ENCODE measurements at regions not wholly inside any gene's neighbourhood (a gene's known extent, or its start where the extent isn't known, plus 50 kb on each side); places are given as distances from the start of the nearest gene placed in this dataset.
A peak's percentile ranks its signal among the peaks of the same experiment; 100 is the strongest.
"Not testable (repeated sequence)": the region's sequence is repeated elsewhere in the genome, so short reads cannot be mapped to it uniquely, and the experiment has no call there.

DNA sequence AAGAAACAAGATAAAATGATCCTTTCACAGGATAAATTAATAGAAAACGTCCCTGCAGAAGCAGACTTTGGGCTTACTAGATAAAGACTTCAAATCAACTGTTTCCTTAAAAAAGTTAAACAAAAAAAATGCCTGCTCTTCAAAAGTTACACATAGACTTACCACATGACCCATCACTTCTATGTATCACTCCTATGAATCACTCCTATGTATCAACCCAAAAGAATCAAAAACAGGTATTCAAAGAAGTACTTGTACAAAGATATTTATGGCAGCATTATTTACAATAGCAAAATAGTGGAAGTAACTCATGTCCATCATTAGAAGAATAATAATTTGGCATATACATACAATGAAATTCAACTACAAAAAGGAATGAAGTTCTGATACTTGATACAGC lies 56.3 kb upstream of the PRDM9 start:
- DNase-seq, result no peak

DNA sequence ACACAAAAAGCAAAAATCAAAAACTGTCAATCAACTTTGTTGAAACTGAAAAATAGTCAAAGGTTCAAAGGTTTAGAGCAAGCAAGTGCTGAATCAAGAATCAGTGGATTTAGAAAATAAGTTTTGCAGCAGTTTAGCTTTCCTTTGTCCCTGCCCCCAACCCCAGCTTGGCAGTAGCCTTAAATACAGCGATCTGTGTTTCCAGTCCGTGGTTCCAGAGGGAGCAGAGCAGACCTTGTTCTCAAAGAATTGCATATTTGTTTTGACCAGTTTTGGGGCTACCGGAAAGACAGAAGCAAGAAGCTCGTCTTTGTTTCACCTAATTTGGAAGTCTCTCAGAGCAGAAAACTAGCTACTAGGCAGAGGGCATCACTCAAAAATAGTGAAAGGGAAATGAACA lies 57.2 kb upstream of the PRDM9 start:
- no peak for DNase-seq

DNA sequence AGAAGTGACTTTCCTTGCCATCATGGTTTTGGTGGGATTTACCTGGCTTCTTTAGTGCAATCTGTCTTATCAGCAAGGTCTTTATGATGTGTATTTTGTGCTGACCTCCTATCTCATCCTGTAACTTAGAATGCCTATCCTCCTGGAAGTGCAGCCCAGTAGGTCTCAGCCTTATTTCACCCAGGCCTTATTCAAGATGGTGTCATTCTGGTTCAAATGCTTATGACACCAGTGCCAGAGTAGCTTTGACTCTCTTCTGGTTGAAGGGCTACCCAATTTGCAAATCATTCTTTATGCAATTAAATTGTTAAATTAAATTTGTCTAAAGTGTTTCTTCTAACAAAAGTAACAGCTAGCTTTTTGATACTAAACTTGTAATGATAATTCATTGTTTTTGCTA lies 58.8 kb upstream of the PRDM9 start:
- no peak for DNase-seq

DNA sequence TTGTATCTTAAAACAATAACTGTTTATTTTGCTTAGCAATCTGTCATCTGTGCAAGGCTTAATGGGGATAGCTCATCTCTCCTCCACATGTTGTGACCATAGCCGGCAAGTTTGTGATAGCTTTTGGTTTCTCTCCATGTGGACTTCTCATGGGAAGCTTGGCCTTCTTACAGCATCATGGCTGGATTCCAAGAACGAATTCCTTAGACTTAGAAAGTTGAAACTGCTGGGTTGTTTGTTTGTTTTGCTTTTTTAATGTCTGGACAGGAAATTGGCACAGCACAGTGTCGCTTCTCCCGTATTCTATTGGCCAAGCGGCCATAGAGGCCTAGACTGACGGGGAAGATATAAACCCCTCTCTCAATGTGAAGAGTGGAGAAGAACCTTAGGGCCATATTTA lies 61.0 kb upstream of the PRDM9 start:
- no peak for DNase-seq

DNA sequence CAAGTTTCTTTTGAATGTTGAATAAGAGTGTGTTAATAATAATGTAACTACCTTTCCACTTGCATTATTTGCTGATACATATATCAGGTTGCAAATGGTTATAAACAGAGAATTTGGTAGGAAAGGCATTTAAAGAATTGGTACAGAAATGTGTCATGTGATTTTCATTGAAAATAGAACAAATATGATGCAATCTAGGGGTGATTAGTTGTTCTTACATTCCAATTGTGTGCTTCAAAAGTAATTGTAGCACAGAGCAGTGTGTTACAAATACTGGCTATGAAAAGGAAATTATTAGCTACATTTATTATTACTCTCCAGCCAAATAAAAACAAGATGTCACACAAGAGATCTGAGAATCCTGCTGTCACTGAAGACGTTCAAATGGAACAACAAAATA lies 61.8 kb upstream of the PRDM9 start:
- DNase-seq, result no peak

DNA sequence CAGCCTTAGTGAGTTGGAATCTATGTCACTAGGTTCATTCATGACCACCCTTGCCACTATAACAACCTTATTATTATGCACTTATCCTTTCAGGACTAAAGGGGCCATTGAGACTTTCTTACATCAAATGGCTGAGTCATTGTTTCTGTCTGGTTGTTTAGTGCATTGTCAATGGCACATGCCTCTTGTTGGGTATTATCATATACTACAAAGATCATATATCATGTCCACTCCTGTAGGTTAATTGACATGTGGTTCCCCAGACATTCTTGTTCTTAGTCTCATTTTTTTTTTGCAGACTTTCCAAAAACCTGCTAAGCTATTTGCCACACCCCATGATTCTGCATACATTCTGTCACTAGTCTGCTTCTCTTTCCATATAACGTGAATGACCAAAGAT lies 66.7 kb upstream of the PRDM9 start:
- no peak for DNase-seq

DNA sequence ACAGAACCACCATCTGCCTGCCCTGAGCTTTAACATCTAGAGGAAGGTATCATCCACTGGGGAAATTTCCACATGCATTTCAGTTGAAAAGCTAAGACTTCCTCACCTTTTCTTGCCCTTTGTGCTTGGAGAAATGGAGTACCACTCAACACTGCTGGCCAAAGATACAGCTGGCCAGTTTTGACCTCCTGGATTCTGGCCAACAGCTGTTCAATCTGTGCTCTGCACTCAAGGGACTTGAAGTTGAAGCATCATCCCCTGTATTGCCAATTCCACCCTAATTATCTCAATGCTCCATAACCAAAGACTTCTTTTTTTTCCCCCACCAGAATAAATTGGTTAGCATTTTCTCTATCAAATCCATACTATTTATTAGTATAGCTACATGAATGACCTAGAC lies 70.4 kb upstream of the PRDM9 start:
- DNase-seq, result no peak

DNA sequence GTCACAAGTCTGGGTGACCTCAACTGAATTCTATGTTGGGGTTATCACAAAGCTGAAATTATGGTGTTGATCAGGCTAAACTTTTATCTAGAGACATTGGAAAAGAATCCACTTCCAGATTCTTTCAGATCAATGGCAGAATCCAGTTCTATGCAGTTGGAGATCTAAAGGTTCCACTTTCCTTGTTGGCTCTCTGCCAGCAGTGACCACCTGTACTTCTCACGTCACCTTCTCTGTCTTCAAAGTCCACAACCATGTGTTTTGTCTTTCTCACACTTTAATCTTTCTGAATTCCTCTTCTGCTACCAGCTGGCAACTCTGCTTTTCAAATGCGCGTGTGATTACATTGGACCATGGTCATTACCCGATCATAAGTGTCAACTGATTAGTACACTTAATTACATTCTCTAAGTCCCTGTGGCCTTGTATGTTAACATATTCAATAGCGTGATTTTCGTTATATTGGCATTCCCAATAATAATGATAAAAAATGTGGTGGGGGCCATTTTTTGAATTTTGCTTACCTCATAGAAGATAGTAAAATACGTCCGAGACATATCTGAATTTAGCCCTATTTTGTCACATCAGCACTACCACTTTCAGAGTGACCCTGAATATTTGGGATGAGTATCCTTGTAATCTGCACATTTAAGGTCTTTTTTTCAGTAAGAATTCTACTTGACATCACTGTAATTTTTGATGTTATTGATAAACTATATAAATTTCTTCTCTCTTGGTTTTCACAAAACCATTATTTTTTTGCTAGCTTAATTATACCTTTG lies 73.7 kb upstream of the PRDM9 start:
- no peak for DNase-seq

DNA sequence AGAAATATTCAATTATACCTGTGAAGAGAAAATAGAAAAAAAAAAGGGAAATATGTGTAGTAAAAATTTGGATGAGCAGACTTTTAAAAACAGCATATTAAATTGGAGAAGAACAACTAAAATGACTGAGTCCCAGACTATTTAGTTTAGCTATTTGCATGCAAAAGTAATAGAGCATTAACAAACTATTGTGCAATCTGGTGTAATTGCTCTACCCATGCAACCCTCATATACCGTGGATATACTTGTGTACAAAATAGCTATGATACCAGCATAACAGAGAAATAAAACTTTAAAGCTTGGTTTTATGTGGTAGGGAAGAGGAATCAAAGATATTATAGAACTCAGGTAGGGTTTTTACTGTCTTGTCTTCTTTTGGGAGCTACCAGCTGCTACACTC lies 78.7 kb upstream of the PRDM9 start:
- no peak for DNase-seq

DNA sequence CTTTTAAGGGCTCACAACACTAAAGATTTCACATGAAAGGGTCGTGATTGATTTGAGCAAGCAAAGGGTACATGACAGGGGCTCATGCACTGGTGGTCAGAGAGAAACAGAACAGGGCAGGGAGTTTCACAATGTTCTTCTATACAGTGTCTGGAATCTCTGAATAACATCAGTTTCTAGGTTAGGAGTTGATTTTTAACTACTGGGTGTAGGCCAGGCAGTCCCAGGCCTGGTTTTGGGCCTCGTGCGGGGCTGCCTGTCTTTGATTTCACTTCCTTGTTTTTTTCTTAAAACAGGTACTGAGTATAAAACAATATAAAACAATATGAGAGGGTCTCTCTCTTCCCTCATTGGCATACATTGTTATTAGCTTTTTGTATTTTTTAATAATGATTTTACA lies 87.2 kb upstream of the PRDM9 start:
- not testable (repeated sequence) for DNase-seq

DNA sequence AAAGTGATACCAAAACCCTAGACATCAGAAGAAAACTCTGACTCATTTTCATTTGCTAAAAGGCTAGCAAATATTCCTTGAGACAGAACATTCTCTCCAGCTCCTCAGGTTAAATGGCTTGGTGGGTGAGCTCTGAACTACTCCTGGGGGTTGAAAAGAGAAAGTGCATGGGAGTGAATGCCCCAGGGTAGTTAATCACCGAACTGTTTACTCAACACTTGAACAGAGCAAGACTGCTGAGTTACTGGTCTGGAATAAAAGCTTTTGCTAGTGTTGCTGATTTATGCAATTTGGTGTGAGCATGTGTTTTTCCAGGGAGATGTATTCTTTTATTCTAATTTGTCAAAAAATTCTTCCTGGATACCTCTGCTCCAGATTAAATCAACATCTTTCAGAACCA lies 88.3 kb upstream of the PRDM9 start:
- DNase-seq, result peak; percentile 85

DNA sequence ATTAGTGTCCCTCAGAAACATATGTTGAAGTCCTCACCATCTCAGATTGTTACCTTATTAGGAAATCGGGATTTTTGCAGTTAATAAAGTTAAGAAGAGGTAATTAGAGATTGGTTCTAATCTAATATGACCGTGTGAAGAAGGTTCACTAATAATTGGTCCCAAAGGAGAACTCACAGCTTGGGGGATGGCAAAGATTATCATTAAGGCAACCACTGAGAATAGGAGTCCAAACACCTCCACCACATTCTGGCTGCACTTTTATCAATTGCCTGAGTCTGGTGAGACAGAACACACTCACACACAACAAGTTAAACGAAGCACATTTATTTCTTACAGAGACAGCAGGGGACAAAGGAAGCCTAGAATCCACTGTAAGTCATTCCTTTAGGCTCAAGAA lies 94.9 kb upstream of the PRDM9 start:
- no peak for DNase-seq

DNA sequence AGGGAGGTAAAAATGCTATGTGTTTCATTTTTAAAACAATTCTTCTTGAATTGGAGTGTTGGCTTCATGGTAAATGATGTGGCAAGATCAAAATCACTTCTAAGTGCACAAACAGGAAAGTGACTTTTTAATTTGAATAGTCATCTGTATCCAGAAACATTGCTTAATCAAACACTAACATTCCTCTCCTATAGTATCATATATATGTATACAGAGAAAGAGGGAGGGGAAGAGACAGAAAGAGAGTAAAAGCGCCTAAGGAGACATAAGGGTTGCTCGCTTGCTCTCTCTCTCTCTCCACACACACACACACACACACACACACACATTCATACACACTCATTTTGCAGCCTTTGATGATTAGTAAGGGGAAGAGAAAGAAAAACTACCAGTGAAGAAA lies 95.4 kb upstream of the PRDM9 start:
- DNase-seq, result no peak

DNA sequence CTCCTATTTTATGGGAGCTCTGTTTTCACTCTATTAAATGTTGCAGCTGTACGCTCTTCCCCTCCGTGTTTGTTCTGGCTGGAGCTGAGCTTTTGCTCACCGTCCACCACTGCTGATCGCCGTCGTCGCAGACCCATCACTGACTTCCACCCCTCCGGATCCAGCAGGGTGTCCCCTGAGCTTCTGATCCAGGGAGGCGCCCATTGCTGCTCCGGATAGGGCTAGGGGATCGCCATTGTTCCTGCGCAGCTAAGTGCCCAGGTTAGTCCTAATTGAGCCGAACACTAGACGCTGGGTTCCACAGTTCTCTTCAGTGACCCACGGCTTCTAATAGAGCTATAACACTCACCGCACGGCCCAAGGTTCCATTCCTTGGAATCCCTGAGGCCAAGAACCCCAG lies 96.2 kb upstream of the PRDM9 start:
- no peak for DNase-seq

DNA sequence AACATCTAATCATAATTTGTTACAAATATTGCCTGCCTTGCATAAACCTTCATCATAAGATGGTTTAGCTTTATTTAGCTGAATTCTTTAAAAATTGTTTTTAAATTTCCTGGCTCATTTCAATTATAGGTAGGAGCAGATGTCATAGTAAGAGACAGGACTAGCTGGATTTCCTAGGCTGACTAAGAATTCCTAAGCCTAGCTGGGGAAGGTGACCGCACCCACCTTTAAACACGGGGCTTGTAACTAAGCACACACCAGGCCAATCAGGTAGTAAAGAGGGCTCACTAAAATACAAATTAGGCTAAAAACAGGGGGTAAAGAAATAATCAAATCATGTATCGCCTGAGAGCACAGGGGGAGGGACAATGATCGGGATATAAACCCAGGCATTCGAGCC lies 96.6 kb upstream of the PRDM9 start:
- DNase-seq, result not testable (repeated sequence)

DNA sequence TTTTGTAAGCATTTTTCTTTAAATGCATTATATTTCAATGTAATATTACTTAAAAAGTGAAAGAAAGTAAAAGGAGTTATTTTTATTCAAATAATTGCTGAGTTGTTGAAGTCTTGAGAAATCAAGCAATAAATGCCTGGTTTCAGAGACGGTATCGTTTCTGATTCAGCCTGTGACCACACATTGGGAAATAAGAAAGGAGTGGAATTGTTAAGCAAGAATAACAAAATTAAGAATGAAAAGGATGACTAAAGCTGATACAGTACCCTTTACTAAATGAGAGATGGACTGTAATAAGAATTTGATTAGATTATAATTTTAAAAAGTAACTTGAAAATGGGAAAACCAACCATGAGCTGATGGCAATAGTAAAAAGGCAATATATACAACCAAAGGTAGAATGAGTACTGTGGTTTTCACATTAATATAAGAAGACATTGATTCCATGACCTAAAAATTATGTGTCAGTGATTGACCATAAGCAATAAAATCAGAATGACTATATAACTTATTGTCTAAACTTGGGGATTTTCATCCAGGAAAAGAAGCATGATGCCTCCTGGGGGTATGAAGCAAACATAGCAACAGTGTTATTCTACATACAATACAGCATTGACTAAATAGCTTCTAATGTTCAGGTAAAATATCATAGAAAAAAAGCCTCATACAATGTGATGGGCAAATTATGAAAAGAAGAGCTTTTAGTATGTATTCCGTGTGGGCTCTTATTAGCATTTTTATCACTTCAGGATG lies 101.9 kb upstream of the PRDM9 start:
- no peak for DNase-seq

DNA sequence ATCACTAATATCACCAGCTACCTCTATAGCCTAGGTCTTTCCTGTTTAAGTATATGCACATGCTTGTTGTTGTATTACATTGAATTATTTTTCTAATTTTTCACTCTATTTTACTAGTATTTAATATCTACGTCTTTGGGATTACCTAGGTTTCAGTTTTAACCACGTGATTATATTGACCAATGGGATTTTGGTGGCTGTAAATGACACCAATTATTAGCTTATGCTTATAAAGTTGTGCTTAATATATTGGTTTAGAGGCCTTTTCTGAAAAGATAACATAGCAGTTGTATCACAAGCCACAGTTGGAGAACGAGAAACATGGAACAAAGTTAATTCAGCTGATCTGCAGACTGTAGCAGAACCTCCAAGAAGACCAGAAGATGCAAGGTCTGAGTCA lies 104.8 kb upstream of the PRDM9 start:
- DNase-seq, result no peak

DNA sequence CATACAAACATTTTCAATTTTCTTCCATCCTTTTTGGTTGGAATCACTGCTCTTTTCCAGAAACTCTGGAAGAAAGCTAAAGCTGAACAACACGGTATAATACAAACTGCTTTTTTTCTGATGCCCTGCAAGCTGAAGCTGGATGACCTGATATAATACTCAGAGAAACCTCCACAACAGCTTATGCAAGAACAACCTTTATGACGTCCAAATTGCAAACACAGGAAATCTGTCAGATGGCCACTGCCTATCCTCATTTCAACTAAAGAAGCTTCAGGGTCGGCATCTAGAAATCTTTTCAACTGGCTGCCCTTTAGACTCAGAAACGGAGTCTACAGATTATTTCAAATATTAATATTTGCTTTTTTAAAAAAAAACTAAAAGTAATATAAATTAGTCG lies 106.5 kb upstream of the PRDM9 start:
- no peak for DNase-seq

DNA sequence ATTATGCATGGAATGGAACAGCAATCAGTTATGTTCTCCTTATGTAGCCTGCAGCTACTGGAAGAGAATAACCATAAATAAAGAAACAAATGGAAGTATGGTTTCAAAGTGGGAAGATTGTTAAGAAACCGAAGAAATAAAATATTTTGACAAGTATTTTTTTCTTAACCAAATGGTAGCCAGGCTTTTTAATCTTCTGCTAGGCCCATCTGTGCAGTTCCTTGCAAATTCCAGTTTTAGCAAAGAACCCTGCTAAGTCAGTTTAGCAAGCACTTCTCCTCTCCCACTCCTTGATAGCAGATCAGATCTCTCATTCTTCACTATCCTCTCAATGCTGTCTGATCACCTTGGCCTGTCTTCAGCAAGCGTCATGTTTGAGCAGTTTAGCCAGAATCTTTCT lies 111.1 kb upstream of the PRDM9 start:
- no peak for DNase-seq

DNA sequence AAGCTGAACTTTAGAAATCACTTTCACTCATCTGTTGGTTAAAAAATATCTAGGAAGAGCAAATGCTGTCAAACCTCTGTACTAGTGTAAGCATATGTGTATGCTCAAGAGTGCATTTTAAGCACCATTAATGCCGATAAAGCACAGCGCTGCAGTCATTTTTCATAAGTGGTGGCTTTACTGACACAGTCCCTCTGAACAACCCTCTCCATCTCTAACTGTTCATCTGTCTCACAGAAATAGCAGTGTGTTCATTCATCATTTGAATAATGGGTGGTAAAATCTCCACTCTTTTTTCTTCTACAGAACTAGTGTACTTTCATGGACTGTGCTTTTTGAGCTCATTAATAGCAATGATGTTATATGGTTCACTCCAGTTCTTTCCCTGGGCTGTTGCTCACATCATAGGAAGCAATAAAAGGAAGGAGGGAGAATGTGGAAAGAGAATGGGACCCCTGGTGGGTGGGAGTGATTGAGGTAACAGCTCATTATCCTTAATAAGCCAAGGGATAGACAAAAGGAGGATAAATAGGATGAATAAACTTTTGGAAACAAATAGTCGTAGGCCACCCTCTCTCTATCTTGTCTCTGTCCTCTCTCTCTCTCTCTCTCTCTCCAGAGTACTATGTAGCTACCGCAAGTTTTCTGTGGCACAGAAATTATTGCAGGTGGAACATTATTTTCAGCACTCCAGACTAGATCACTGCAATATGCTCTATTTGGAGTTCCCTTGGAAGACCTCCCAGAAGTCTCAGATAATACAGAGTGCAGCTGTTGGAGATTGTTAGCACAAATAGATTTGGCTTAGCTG lies 117.9 kb upstream of the PRDM9 start:
- peak; percentile 54 for DNase-seq

DNA sequence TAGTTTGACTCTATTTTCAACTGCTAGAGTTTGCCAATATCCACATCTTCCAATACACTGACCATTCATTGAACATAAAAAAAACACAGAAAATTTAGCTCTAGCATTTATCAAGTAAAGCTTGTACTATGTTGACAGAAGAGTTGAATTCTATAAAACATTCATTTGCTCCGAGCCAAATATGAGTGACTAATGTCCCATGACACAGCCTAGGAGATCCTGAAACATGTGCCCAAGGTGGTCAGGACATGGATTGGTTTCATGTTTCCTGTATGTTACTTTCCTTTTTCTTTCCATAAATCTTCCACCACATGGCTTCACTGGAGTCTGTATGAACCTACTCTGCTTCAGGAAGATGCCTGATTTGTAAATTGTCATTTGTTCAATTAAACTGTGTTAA lies 122.4 kb upstream of the PRDM9 start:
- no peak for DNase-seq

DNA sequence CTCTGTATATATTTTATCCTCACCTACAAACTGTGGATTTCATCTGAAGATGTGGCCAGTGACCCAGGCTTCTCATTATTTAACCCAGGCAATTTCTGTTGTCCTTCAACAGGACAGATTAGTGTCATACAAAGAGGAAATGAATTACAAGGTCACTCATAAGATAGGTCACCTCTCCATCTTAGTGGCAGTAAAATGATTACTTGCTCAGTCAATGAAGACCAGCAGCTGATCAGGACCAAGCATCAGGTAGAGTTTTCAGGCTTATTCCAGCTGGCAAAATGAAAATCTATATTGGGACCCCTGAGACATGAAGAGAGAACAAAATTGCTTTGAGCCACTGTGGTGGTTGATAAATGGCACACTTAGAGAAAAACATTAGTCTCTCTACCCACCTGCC lies 135.2 kb upstream of the PRDM9 start:
- DNase-seq, result no peak

DNA sequence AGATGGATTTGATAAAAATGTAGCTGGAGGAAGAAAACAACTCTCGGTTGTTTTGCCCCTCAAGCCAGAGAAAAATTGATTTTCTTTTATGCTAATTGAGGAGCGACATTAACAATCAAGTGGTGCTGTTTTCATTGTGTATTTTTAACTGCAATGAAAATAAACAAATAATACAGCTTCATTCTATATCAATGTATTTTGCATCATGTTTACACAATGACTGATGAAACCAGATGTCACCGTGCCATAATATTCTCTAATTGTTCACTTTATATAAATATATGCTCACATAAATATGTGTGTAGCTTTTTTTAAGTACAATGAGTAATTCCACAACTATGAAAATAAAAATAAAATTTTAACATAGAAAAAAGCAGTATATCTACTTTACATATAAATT lies 139.0 kb upstream of the PRDM9 start:
- no peak for DNase-seq

DNA sequence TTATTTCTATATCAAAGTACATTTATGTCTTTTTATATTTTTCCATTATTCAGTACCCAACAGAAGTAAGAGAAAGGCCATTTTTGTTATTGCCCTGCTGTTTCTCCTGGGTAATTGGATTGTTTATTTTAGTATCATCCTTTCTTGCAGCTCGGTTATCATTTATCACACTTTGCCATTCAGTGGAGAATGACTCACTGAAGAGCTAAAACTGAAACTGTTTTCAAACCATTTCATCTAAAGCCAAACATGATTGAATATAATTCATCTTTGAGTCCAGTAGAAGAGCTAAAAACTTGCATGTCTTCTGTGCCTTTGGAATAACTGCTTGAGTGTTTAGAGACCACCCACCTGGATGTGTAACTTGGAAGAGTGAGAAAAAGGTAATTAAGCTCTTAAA lies 139.5 kb upstream of the PRDM9 start:
- DNase-seq, result no peak
